ENCODE measurements at regions not wholly inside any gene's neighbourhood (a gene's known extent, or its start where the extent isn't known, plus 50 kb on each side); places are given as distances from the start of the nearest gene placed in this dataset.

DNA sequence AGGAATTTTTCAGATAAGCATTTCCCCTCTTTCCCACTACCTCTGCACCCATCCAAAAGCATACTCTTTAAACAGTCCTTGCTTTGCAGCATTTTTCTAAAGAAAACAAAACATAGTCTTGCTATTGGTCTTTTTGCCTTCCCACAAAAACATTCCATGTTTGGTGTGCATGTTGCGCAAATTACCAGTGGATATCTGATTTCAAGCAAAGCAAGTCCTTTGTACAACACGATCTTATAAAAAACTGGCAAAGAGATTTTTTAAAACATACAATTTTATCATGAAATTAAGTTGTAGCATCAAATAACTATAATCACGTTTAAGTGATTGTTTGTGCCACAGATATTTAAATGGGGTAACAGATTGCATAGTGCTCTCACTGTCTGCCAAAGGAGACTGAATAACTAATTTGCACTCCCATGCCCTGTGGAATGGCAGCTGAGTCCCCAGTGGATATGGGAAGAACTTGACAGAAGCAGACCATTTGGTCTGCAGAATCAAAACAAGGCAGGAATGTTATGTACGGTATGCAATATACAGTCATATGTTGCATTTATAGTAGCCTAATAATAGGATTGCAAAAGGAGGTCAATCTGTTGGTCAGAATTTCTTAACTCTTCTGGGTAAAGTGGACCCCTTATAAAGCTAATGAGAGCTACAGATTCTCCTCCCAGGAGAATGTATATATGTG is 285.7 kb downstream of the TBC1D4 start:
- Histone ChIP-seq H3K4me1 (ENCODE audit: control insufficient read depth, extremely low read depth, insufficient read depth, low read length) (no peaks in the 10 kb centered on the region), H2AFZ (ENCODE audit: control insufficient read depth, low read length) (no peak overlapping the region), H3K36me3 (ENCODE audit: control insufficient read depth in 2 of 2, extremely low read depth in 1 of 2, insufficient read depth in 2 of 2, low read length in 2 of 2) (no peaks in the 10 kb centered on the region), H3K79me2 (ENCODE audit: control insufficient read depth, insufficient read depth, low read length) (no peaks in the 10 kb centered on the region), H3K9ac (ENCODE audit: control insufficient read depth, extremely low read depth, insufficient read depth, low read length) (no peak overlapping the region), H3K27ac (ENCODE audit: control insufficient read depth, insufficient read depth, low read length) (no peak overlapping the region), H3K4me3 (ENCODE audit: control insufficient read depth in 2 of 3, extremely low read depth in 1 of 3, insufficient read depth in 2 of 3, low read depth in 1 of 3, low read length in 3 of 3) (no peak overlapping the region), H3K9me1 (ENCODE audit: control insufficient read depth, extremely low read depth, insufficient read depth, low read length) (no peaks in the 10 kb centered on the region), H3K9me3 (ENCODE audit: control insufficient read depth, low read depth, low read length) (no peaks in the 10 kb centered on the region), H3K27me3 (ENCODE audit: control insufficient read depth, extremely low read depth, insufficient read depth, low read length) (peaks cover 14% of the 10 kb centered on the region), H3K4me2 (ENCODE audit: control insufficient read depth, extremely low read depth, insufficient read depth, low read depth, low read length) (no peak overlapping the region), H4K20me1 (ENCODE audit: control insufficient read depth, extremely low read depth, insufficient read depth, low read length) (no peaks in the 10 kb centered on the region)
- FAIRE-seq (no peak), DNase-seq (ENCODE audit: low read depth, low spot score) (no peak)
- dilution Hi-C loops (cut with MboI; ENCODE audit: extremely low pct_ligation_motif_present, low sequenced_read_pairs): no loop called here
- TF ChIP-seq EZH2 (IDR thresholded peaks at IDR 0.05; ENCODE audit: low read length): no peak
- TF ChIP-seq, protein P1, sequence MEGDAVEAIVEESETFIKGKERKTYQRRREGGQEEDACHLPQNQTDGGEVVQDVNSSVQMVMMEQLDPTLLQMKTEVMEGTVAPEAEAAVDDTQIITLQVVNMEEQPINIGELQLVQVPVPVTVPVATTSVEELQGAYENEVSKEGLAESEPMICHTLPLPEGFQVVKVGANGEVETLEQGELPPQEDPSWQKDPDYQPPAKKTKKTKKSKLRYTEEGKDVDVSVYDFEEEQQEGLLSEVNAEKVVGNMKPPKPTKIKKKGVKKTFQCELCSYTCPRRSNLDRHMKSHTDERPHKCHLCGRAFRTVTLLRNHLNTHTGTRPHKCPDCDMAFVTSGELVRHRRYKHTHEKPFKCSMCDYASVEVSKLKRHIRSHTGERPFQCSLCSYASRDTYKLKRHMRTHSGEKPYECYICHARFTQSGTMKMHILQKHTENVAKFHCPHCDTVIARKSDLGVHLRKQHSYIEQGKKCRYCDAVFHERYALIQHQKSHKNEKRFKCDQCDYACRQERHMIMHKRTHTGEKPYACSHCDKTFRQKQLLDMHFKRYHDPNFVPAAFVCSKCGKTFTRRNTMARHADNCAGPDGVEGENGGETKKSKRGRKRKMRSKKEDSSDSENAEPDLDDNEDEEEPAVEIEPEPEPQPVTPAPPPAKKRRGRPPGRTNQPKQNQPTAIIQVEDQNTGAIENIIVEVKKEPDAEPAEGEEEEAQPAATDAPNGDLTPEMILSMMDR (optimal IDR thresholded peaks at IDR 0.05 in 1 of 3, IDR thresholded peaks at IDR 0.05 in 1 of 3, conservative IDR thresholded peaks at IDR 0.05 in 1 of 3; ENCODE audit: extremely low read depth in 1 of 3, insufficient read depth in 2 of 3, low read length in 3 of 3): no peak

DNA sequence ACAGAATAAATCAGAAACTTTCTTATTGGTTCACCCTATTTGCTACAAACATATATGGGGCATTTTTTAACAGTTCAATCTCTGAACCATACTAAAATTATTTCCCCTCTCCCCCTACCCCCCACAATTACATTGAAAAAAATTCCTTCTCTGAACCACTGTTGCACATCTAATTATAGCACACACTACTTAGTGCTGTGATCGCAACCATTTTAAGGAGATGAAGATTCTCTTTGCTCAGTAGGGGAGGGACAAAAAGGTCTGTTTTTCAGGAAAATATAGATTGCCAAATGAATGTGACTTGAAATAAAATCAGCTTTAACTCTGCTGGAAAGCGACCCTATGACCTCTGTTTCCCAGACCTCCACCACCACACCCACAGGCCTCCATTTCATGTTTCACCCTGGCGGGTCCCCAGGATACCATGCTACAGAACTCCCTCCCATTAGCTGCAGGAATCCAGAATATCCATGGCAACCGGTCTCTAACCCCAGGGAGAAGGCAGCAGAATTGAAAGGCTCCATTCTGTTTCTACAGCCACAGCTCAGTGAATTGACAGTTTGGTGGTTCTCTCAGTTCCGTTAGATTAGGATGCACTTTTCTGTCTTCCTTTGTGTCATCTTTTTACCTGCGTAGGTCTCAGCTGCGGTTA is 286.3 kb downstream of the TBC1D4 start:
- TF ChIP-seq, protein P1 (optimal IDR thresholded peaks at IDR 0.05 in 1 of 3, IDR thresholded peaks at IDR 0.05 in 1 of 3, conservative IDR thresholded peaks at IDR 0.05 in 1 of 3; ENCODE audit: extremely low read depth in 1 of 3, insufficient read depth in 2 of 3, low read length in 3 of 3): no peak
- TF ChIP-seq EZH2 (IDR thresholded peaks at IDR 0.05; ENCODE audit: low read length): no peak
- dilution Hi-C loops (cut with MboI; ENCODE audit: extremely low pct_ligation_motif_present, low sequenced_read_pairs): no loop called here
- Histone ChIP-seq H3K9me3 (ENCODE audit: control insufficient read depth, low read depth, low read length) (no peaks in the 10 kb centered on the region), H4K20me1 (ENCODE audit: control insufficient read depth, extremely low read depth, insufficient read depth, low read length) (no peaks in the 10 kb centered on the region), H3K27ac (ENCODE audit: control insufficient read depth, insufficient read depth, low read length) (no peak overlapping the region), H3K4me2 (ENCODE audit: control insufficient read depth, extremely low read depth, insufficient read depth, low read depth, low read length) (no peak overlapping the region), H3K9ac (ENCODE audit: control insufficient read depth, extremely low read depth, insufficient read depth, low read length) (no peak overlapping the region), H3K27me3 (ENCODE audit: control insufficient read depth, extremely low read depth, insufficient read depth, low read length) (peaks cover 14% of the 10 kb centered on the region), H3K36me3 (ENCODE audit: control insufficient read depth in 2 of 2, extremely low read depth in 1 of 2, insufficient read depth in 2 of 2, low read length in 2 of 2) (no peaks in the 10 kb centered on the region), H3K9me1 (ENCODE audit: control insufficient read depth, extremely low read depth, insufficient read depth, low read length) (no peaks in the 10 kb centered on the region), H3K4me1 (ENCODE audit: control insufficient read depth, extremely low read depth, insufficient read depth, low read length) (no peaks in the 10 kb centered on the region), H3K79me2 (ENCODE audit: control insufficient read depth, insufficient read depth, low read length) (no peaks in the 10 kb centered on the region), H3K4me3 (ENCODE audit: control insufficient read depth in 2 of 3, extremely low read depth in 1 of 3, insufficient read depth in 2 of 3, low read depth in 1 of 3, low read length in 3 of 3) (no peak overlapping the region), H2AFZ (ENCODE audit: control insufficient read depth, low read length) (no peak overlapping the region)
- FAIRE-seq: no peak
- DNase-seq (ENCODE audit: low read depth, low spot score): no peak
